ENCODE measurements at regions not wholly inside any gene's neighbourhood (a gene's known extent, or its start where the extent isn't known, plus 50 kb on each side); places are given as distances from the start of the nearest gene placed in this dataset.

DNA sequence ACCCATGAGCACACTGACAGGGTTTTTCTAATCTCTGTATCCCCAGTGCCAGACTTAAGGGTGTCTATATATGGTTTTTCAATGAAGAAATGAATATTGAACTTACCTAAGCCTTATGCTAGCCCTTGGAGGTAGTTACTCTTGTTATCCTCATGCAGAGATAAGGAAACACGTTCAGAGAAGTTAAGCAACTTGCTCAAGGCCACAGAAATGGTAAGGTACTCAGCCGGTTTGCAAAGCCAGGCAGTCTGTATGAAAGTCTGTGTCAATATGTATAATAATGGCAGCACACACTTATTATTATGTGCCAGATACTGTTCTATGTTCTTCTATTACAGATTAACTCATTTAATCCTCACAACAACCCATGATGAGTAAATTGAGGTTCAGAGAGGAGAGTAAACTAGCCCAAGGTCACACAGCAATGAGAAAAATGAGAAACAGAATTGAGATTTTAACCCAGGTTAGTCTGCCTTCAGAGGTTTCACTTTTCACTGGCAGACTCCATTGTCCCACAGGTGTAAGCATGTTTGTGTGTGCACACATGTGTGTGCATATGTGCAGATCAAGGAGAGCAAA, 54.6 kb upstream of the CSF3R start:
- no peak for DNase-seq

DNA sequence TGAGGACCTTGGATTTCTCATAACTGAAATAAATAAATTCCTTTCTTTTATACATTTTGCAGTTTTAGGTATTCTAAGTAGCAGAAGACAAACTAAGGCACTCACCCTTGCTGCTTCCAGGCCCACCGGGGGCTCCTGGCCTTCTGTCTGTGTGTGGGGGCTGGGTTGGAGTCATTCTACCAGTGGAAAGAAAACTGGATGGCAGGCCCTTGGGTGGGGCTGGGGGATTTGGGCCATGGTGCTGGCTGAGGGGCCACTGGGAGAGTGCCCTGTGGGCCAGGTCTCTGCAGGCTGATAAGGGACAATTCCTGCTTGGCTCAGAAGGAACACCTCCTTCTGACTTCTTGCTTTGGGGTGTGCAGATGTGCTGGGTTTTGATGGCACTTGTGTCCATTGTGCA, 54.0 kb upstream of the CSF3R start:
- DNase-seq, result no peak

DNA sequence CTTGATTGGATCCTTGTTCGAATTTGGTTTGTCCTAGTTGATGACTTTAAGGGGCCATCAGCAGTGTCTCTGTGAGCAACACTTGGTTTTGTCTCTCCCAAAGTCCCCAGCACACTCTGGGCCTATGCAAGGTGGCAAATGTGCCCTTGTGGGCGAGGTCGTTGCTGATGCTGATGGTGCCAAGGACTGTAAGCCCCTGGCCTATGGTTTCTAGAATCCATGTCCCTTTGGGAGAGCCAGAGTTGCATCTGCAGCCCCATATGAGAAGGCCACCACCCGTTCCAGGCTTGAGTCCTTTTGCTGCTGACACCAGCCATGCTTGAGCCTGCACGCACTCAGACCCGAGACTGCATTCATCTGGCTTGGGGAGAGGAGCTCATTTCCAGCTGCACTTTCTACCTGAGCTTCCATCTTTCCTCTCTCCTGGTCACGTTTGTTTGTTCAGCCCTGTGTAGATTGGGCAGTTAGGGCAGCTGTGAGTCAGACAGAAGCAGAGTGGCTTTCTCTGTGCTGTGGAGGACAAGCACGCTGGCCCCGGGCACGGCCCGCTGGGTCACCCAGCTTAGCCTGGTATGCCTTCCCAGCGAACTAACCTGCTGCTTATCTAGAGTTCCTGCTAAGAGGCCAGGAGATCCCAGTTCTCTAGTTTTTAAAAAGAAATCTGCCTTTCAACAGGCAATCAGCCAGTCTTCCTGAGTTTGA, 52.1 kb upstream of the CSF3R start:
- DNase-seq, result no peak

DNA sequence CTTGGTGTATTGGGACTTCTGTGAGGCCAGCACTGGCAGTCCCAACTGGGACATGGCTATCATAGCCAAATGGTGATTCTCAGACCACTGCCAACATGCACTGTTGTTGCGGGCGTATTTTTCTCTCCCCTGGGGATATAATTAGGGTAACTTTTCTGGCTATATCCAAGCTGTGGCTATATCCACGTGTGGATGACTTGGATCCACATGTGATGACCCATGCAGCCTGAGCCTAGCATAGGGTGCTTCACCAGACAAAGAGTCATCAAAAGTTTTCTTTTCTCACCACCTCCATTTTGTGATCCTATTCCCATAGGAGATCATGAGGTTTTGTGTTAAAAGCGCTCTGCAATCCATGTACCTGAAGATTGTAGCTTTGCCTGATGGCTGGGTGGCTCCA, 51.2 kb upstream of the CSF3R start:
- DNase-seq, result no peak

DNA sequence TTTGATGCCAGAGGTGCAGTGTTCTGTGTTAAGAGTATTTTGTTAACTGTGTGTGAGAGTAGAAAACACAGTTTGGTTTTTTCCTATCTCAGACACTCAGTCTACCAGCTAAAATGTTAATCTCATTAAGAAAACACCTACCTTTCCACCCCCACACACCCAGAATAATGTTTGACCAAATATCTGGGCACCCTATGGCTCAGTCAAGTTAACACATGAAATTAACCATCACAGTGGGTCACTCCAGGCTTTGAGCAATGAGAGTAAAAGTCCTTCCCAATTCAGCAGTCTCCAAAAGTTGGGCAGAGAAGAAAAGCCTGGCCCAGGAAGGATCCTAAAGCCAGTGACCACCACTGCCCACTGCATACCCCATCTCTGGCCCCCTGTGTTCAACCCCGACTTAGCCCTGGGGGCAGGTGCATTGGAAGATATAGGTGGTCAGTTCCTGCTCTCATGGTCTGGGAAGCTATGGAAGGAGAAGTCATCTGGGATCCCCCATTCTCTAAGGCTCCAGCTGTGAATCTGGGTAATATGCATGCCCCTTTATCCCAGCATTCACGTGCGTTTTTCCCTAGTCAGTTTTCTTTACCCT, 50.2 kb upstream of the CSF3R start:
- no peak for DNase-seq

Data from CD4-positive, alpha-beta T cell treated with Interleukin-12 subunit alpha and Interleukin-12 subunit beta, for 1 hour (primary cell).